ENCODE measurements at regions not wholly inside any gene's neighbourhood (a gene's known extent, or its start where the extent isn't known, plus 50 kb on each side); places are given as distances from the start of the nearest gene placed in this dataset.

GRCh38 chr7:86006909-86007308 lies 636.8 kb upstream of the GRM3 start:
- H3K4me3 ChIP-seq = no peak overlapping the region
- ATAC-seq (no peak), FAIRE-seq (no peak), DNase-seq (ENCODE audit: low read depth in 1 of 2, low spot score in 1 of 2) (no peak)
- no peak overlapping the region for H3K4me2 ChIP-seq
- TF ChIP-seq EHMT2 (IDR thresholded peaks at IDR 0.05; ENCODE audit: low read depth) (no peak), BHLHE40 (IDR thresholded peaks at IDR 0.05; ENCODE audit: low read depth, low read length) (no peak), EP300 (IDR thresholded peaks at IDR 0.05) (no peak), NR3C1 (IDR thresholded peaks at IDR 0.05) (no peak), RCOR1 (IDR thresholded peaks at IDR 0.05; ENCODE audit: low read depth, low read length) (no peak), SREBF2 (IDR thresholded peaks at IDR 0.05) (no peak), CTCF (IDR thresholded peaks at IDR 0.05) (no peak), ESRRA (IDR thresholded peaks at IDR 0.05; ENCODE audit: borderline replicate concordance, low read length) (no peak), CEBPB (IDR thresholded peaks at IDR 0.05) (no peak), HEYL (CRISPR knock-in tag; IDR thresholded peaks at IDR 0.05) (no peak)
- TF ChIP-seq, protein P1, sequence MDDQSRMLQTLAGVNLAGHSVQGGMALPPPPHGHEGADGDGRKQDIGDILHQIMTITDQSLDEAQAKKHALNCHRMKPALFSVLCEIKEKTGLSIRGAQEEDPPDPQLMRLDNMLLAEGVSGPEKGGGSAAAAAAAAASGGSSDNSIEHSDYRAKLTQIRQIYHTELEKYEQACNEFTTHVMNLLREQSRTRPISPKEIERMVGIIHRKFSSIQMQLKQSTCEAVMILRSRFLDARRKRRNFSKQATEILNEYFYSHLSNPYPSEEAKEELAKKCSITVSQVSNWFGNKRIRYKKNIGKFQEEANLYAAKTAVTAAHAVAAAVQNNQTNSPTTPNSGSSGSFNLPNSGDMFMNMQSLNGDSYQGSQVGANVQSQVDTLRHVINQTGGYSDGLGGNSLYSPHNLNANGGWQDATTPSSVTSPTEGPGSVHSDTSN (IDR thresholded peaks at IDR 0.05) = no peak
- TF ChIP-seq, protein P2, sequence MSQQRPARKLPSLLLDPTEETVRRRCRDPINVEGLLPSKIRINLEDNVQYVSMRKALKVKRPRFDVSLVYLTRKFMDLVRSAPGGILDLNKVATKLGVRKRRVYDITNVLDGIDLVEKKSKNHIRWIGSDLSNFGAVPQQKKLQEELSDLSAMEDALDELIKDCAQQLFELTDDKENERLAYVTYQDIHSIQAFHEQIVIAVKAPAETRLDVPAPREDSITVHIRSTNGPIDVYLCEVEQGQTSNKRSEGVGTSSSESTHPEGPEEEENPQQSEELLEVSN (IDR thresholded peaks at IDR 0.05; ENCODE audit: borderline replicate concordance, low read depth) = no peak
- TF ChIP-seq, protein P3, sequence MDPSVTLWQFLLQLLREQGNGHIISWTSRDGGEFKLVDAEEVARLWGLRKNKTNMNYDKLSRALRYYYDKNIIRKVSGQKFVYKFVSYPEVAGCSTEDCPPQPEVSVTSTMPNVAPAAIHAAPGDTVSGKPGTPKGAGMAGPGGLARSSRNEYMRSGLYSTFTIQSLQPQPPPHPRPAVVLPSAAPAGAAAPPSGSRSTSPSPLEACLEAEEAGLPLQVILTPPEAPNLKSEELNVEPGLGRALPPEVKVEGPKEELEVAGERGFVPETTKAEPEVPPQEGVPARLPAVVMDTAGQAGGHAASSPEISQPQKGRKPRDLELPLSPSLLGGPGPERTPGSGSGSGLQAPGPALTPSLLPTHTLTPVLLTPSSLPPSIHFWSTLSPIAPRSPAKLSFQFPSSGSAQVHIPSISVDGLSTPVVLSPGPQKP (IDR thresholded peaks at IDR 0.05; ENCODE audit: low read depth, low read length) = no peak
- whole genome bisulfite sequencing (ENCODE audit: missing lambda C conversion rate) = 16% methylated on average over 2 of the region's 2 CpGs
- H3K4me1 ChIP-seq = no peaks in the 10 kb centered on the region
- ChIA-PET CTCF (no interaction called here), POLR2A (no interaction called here)
- H3K27ac ChIP-seq = no peak overlapping the region
- H3K9me3 ChIP-seq = no peaks in the 10 kb centered on the region; the same call in 2 of the 3 replicates

- DNase-seq (ENCODE audit: low read depth in 1 of 2, low spot score in 1 of 2) (no peak), ATAC-seq (no peak), FAIRE-seq (no peak)
- no peak overlapping the region for H3K4me3 ChIP-seq
- no peaks in the 10 kb centered on the region; the same call in 2 of the 3 replicates for H3K9me3 ChIP-seq
- H3K27ac ChIP-seq = no peak overlapping the region
- no peaks in the 10 kb centered on the region for H3K4me1 ChIP-seq
- no peak overlapping the region for H3K4me2 ChIP-seq
- POLR2A ChIA-PET = no interaction called here
- TF ChIP-seq HOXB5 (CRISPR knock-in tag; IDR thresholded peaks at IDR 0.05) (no peak), ESRRA (IDR thresholded peaks at IDR 0.05; ENCODE audit: borderline replicate concordance, low read length) (no peak), CBX2 (IDR thresholded peaks at IDR 0.05; ENCODE audit: borderline replicate concordance, low read depth) (no peak), HDAC2 (IDR thresholded peaks at IDR 0.05) (no peak), EHF (CRISPR knock-in tag; IDR thresholded peaks at IDR 0.05) (no peak)
- TF ChIP-seq, protein P2 (IDR thresholded peaks at IDR 0.05; ENCODE audit: borderline replicate concordance, low read depth) = no peak
- CTCF ChIA-PET = no interaction called here
Measured at GRCh38 chr7:86002858-86003257, 640.9 kb upstream of the GRM3 start.

DNA sequence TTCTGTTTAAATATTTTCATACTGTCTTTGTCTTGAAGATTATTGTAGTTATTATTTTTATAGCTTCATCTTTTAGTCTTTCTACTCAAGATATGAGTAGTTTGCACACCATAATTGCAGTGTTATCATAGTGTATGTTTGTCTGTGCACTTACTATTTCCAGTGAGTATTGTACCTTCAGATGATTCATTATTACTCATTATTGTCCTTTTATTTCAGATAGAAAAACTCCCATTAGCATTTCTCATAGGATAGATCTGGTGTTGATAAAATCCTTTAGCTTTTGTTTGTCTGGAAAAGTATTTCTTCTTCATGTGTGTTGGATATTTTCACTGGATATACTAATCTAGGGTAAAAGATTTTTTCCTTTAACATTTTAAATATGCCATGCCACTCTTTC lies 646.2 kb upstream of the GRM3 start:
- Histone ChIP-seq H3K4me1 (no peaks in the 10 kb centered on the region), H3K4me2 (no peak overlapping the region), H3K4me3 (no peak overlapping the region), H3K27ac (no peak overlapping the region), H3K9me3 (no peaks in the 10 kb centered on the region)
- ChIA-PET POLR2A (no interaction called here), CTCF (no interaction called here)
- TF ChIP-seq, protein P2 (IDR thresholded peaks at IDR 0.05; ENCODE audit: borderline replicate concordance, low read depth) = no peak
- TF ChIP-seq, protein P3 (IDR thresholded peaks at IDR 0.05; ENCODE audit: low read depth, low read length) = no peak
- TF ChIP-seq HOXB13 (CRISPR knock-in tag; IDR thresholded peaks at IDR 0.05; ENCODE audit: low read depth) (no peak), ZSCAN20 (CRISPR knock-in tag; IDR thresholded peaks at IDR 0.05) (no peak), SREBF2 (IDR thresholded peaks at IDR 0.05) (no peak), PHF8 (IDR thresholded peaks at IDR 0.05; ENCODE audit: borderline replicate concordance, low read depth) (no peak)
- no peak for ATAC-seq
- no peak for DNase-seq (ENCODE audit: low read depth in 1 of 2, low spot score in 1 of 2)
- FAIRE-seq = no peak

Data from A549 (cell line).